SK-N-SH treated with all-trans-retinoic acid at 6 μM for 48 hours (cell line): ENCODE measurements at regions not wholly inside any gene's neighbourhood (a gene's known extent, or its start where the extent isn't known, plus 50 kb on each side); places are given as distances from the start of the nearest gene placed in this dataset.

Experiments
- ATAC-seq: fragments of 200-7000 bp; cut with Tn5 transposase; 3 replicates; pipeline ENCODE4 v1.9.1; 2020; ENCODE audit warnings: mild to moderate bottlenecking, moderate library complexity
- ARNTL ChIP-seq: fragments of 450-650 bp; formaldehyde crosslinking; IDR thresholded peaks from 2 replicates; pipeline ENCODE4 v1.5.0; 2020; ENCODE audit warnings: low read depth, mild to moderate bottlenecking, moderate library complexity, borderline replicate concordance
- BACH2 ChIP-seq: fragments of 250-450 bp; sonication (Bioruptor Pico); IDR thresholded peaks from 2 replicates; pipeline ENCODE4 v1.9.0; 2021; ENCODE audit warnings: mild to moderate bottlenecking, borderline replicate concordance
- CREB5 ChIP-seq: fragments of 250-450 bp; sonication (Bioruptor Pico); IDR thresholded peaks from 2 replicates; pipeline ENCODE4 v1.5.1; 2020; ENCODE audit warnings: low read depth, mild to moderate bottlenecking, moderate library complexity
- CSDC2 ChIP-seq: fragments of 250-450 bp; sonication (Bioruptor Pico); IDR thresholded peaks from 2 replicates; pipeline ENCODE4 v1.5.0; 2020; ENCODE audit warnings: mild to moderate bottlenecking, moderate library complexity
- ESRRG ChIP-seq: fragments of 250-450 bp; sonication (Bioruptor Pico); IDR thresholded peaks from 2 replicates; pipeline ENCODE4 v1.6.1; 2021; ENCODE audit warnings: mild to moderate bottlenecking
- GLIS3 ChIP-seq: fragments of 250-450 bp; sonication (Bioruptor Pico); IDR thresholded peaks from 2 replicates; pipeline ENCODE4 v1.5.0; 2020; ENCODE audit warnings: mild to moderate bottlenecking, moderate library complexity
- OSR1 ChIP-seq: fragments of 250-450 bp; sonication (Bioruptor Pico); IDR thresholded peaks from 2 replicates; pipeline ENCODE4 v1.8.0; 2022; ENCODE audit warnings: moderate library complexity, mild to moderate bottlenecking, inconsistent platforms
- PATZ1 ChIP-seq: fragments of 250-450 bp; sonication (Bioruptor Pico); IDR thresholded peaks from 2 replicates; pipeline ENCODE4 v1.8.0; 2020; ENCODE audit warnings: mild to moderate bottlenecking, moderate library complexity, borderline replicate concordance
- POU6F1 ChIP-seq: fragments of 250-450 bp; sonication (Bioruptor Pico); IDR thresholded peaks from 2 replicates; pipeline ENCODE4 v1.8.0; 2021; ENCODE audit warnings: low read depth, mild to moderate bottlenecking, moderate library complexity, borderline replicate concordance
- SNAI2 ChIP-seq: fragments of 250-450 bp; sonication (Bioruptor Pico); IDR thresholded peaks from 2 replicates; pipeline ENCODE4 v1.5.0; 2020; ENCODE audit warnings: mild to moderate bottlenecking, moderate library complexity
- TCF4 ChIP-seq: fragments of 250-450 bp; sonication (Bioruptor Pico); IDR thresholded peaks from 2 replicates; pipeline ENCODE4 v1.8.0; 2021; ENCODE audit warnings: mild to moderate bottlenecking, moderate library complexity, borderline replicate concordance
- TOX ChIP-seq: fragments of 250-450 bp; sonication (Bioruptor Pico); IDR thresholded peaks from 2 replicates; pipeline ENCODE4 v1.8.0; 2021; ENCODE audit warnings: mild to moderate bottlenecking, moderate library complexity, borderline replicate concordance
- TSHZ2 ChIP-seq: fragments of 250-450 bp; sonication (Bioruptor Pico); IDR thresholded peaks from 2 replicates; pipeline ENCODE4 v1.5.0; 2020; ENCODE audit warnings: mild to moderate bottlenecking, moderate library complexity
- ZFP3 ChIP-seq: fragments of 250-450 bp; sonication (Bioruptor Pico); IDR thresholded peaks from 2 replicates; pipeline ENCODE4 v1.5.0; 2020; ENCODE audit warnings: mild to moderate bottlenecking, moderate library complexity
- ZNF565 ChIP-seq: fragments of 450-650 bp; formaldehyde crosslinking; conservative IDR thresholded peaks from 2 replicates; pipeline ENCODE4 v1.5.0; 2020; ENCODE audit warnings: low read depth, mild to moderate bottlenecking, moderate library complexity
- ZNF70 ChIP-seq: fragments of 450-650 bp; formaldehyde crosslinking; IDR thresholded peaks from 2 replicates; pipeline ENCODE4 v1.5.0; 2020; ENCODE audit warnings: mild to moderate bottlenecking, moderate library complexity
- ZNF8 ChIP-seq: fragments of 450-650 bp; formaldehyde crosslinking; IDR thresholded peaks from 2 replicates; pipeline ENCODE4 v1.5.0; 2020; ENCODE audit warnings: mild to moderate bottlenecking, moderate library complexity

GRCh38 chr3:180102134-180102533 lies 65.4 kb upstream of the PEX5L start (continued):
- TF ChIP-seq ZNF565, result no peak

GRCh38 chr3:180102604-180103003 lies 65.9 kb upstream of the PEX5L start:
- TF ChIP-seq POU6F1 (CRISPR knock-in tag), result no peak
- TF ChIP-seq TCF4 (CRISPR knock-in tag), result no peak
- no peak for TF ChIP-seq TSHZ2 (CRISPR knock-in tag)
- no peak for TF ChIP-seq CREB5 (CRISPR knock-in tag)
- TF ChIP-seq TOX (CRISPR knock-in tag), result no peak
- no peak for TF ChIP-seq ESRRG (CRISPR knock-in tag)
- TF ChIP-seq ZNF565, result no peak
- TF ChIP-seq, all 23 proteins: peak for 0
- no peak for ATAC-seq

- TF ChIP-seq ZNF8 (CRISPR knock-in tag), result no peak
- no peak for TF ChIP-seq ESRRG (CRISPR knock-in tag)
- no peak for TF ChIP-seq POU6F1 (CRISPR knock-in tag)
- TF ChIP-seq ARNTL (CRISPR knock-in tag), result no peak
- TF ChIP-seq ZNF565, result no peak
- ATAC-seq, result no peak
Observed at GRCh38 chr3:180116203-180116602, 79.5 kb upstream of the PEX5L start.

- no peak for ATAC-seq
- no peak for TF ChIP-seq SNAI2
- TF ChIP-seq ZNF565, result no peak
- TF ChIP-seq CSDC2 (CRISPR knock-in tag), result no peak
- no peak for TF ChIP-seq CREB5 (CRISPR knock-in tag)
- no peak for TF ChIP-seq TOX (CRISPR knock-in tag)
- TF ChIP-seq, all 23 proteins: peak for 0
Observed at GRCh38 chr3:180116658-180117057, 79.9 kb upstream of the PEX5L start.

GRCh38 chr3:180117381-180118163 lies 80.8 kb upstream of the PEX5L start:
- no peak for ATAC-seq
- TF ChIP-seq ZNF8 (CRISPR knock-in tag), result no peak
- no peak for TF ChIP-seq POU6F1 (CRISPR knock-in tag)
- TF ChIP-seq OSR1 (CRISPR knock-in tag), result no peak
- no peak for TF ChIP-seq SNAI2
- no peak for TF ChIP-seq ZNF70 (CRISPR knock-in tag)
- no peak for TF ChIP-seq GLIS3 (CRISPR knock-in tag)
- TF ChIP-seq BACH2 (CRISPR knock-in tag), result no peak
- TF ChIP-seq PATZ1 (CRISPR knock-in tag), result no peak
- no peak for TF ChIP-seq ZFP3
- no peak for TF ChIP-seq ESRRG (CRISPR knock-in tag)
- TF ChIP-seq ZNF565, result no peak
- no peak for TF ChIP-seq ARNTL (CRISPR knock-in tag)
